NCI-H187 treated with DMSO at 0.1 percent for 48 hours (cell line): ENCODE measurements at regions not wholly inside any gene's neighbourhood (a gene's known extent, or its start where the extent isn't known, plus 50 kb on each side); places are given as distances from the start of the nearest gene placed in this dataset.

Experiments used
- DNase-seq: peaks from one replicate; lab custom pipeline; 2025; lab: John Stamatoyannopoulos, UW

GRCh38 chr5:164351245-164351834, 845.9 kb downstream of the MAT2B start:
- no peak for DNase-seq

GRCh38 chr5:164352695-164353094, 847.3 kb downstream of the MAT2B start:
- DNase-seq, result no peak

GRCh38 chr5:164353155-164353554, 847.7 kb downstream of the MAT2B start:
- DNase-seq, result no peak

GRCh38 chr5:164354139-164354751, 848.8 kb downstream of the MAT2B start:
- no peak for DNase-seq

- no peak for DNase-seq
Measured at GRCh38 chr5:164355267-164355830, 849.9 kb downstream of the MAT2B start.

- no peak for DNase-seq
Measured at GRCh38 chr5:164356790-164357189, 851.4 kb downstream of the MAT2B start.

- no peak for DNase-seq
Measured at GRCh38 chr5:164357395-164358033, 852.1 kb downstream of the MAT2B start.

GRCh38 chr5:164358531-164359259, 853.3 kb downstream of the MAT2B start:
- DNase-seq, result no peak

- DNase-seq, result no peak
Measured at GRCh38 chr5:164359260-164360255, 854.1 kb downstream of the MAT2B start.

GRCh38 chr5:164360589-164360988, 855.2 kb downstream of the MAT2B start:
- no peak for DNase-seq

- DNase-seq, result no peak
Measured at GRCh38 chr5:164361986-164362385, 856.6 kb downstream of the MAT2B start.

DNA sequence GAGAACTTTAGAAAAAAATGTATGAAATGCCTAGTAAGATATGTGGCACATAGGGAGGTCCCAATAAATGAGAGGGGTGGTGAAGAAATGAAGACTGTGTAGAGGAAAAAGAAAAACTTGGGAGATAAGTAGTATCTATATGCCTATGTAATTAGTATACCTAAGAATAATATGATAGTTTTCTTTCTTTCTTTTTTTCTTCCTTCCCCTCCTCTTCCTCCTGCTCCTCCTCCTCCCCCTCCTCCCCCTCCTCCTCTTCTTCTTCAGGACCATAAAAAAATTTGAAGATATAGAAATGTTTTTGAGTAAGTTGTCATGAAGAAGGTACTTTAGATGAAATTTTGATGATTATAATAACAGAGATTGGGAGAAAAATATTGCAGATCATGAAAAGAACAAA, 857.4 kb downstream of the MAT2B start:
- no peak for DNase-seq

- DNase-seq, result no peak
Measured at GRCh38 chr5:164364237-164365208, 859.1 kb downstream of the MAT2B start.

DNA sequence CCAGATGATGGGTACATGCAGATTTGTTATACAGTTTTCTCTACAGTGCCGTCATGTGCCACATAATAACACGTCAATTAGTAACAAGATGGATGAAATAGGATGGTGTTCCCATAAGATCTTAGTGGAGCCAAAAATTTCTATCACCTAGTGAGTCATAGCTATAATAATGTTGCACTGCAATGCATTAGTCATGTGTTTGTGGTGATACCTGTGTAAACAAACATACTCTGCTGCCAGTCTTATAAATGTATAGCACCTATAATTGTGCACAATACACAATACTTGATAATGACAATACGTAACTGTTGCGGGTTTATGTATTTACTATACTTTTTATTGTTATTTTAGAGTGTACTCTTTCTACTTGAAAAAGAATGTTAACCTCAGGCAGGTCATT, 865.4 kb downstream of the MAT2B start:
- no peak for DNase-seq

DNA sequence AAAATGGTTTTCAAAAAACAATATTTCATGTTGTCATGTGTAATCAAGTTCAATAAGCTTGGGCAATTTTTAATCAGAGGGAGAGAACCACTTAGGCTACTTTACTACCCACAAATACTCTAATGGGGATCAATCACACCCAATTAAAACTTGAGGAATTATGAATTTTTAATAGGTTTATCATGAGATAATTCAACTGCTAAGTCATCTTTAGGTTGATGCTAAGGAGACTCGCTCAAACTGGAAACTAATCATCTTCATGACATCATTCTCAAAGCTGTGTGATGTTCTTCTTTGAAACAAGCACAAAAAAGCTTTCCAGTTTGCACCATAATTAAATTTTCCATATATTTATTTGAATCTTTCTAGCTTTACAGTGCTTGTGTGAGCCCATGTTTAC, 867.5 kb downstream of the MAT2B start:
- DNase-seq, result no peak

DNA sequence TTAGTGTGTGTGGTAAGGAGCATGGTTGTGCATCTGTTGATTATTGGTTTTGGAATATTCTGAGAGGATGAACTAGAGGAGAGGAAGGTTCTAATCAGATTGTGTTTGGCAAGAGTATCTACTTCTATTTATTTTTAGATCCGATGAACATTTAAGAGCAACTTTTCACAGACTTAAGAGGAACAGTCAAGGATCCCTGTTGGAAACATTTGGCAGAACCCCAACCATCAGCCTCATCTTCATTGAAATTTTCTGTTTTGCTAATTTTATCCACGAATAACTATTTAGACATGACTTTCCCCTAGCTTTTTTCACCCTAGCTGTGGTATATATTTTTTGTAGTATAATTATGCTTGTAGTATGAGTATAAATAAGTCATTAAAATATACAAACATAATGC, 868.5 kb downstream of the MAT2B start:
- DNase-seq, result no peak

GRCh38 chr5:164375051-164375450, 869.6 kb downstream of the MAT2B start:
- no peak for DNase-seq

DNA sequence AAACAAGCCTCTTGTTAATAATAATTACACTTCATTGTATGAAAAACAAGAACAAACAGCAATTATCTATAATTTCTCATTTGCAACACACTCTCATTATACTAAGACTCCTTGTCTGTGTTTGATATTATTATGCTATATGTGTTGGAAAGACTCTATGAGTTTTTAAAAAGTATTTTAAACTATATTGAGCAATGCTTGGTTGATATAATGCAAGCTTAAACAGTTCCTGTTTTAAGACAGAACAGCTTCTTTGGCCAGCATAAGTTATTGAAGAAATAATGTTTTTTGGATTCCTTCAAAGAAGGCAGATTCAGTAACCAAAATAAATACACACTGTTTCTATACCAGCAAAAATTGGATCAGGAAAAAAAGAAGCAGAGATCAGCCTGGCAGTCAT, 871.4 kb downstream of the MAT2B start:
- DNase-seq, result no peak

GRCh38 chr5:164377746-164378145, 872.3 kb downstream of the MAT2B start:
- DNase-seq, result no peak

DNA sequence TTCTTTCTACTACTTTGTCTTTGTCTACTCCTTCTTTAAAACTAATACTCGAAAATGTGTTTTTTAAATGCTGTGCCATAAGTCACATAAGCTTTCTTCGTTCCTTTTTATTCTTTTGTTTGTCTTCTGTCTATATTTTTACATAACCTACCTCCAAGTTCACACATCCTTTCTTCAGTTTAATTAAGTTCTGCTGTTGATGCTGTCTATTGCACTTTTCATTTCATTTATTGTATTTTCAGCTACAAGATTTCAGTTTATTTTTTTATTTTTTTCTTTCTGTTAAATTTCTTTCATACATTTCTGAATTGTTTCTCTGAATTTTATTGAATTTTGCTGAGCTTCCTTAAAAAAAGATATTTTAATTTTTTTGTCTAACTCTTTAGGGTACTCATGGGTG, 878.2 kb downstream of the MAT2B start:
- DNase-seq, result no peak
